Tibial nerve (tissue), 3 donors: ENCODE measurements at regions not wholly inside any gene's neighbourhood (a gene's known extent, or its start where the extent isn't known, plus 50 kb on each side); places are given as distances from the start of the nearest gene placed in this dataset.

Source experiments
- CTCF ChIP-seq, 5 experiments: fragments of 200-600 bp in 3 of 5; fragments of 450-650 bp in 2 of 5; sonication (generic) in 3 of 5; IDR thresholded peaks; one replicate each; pipeline ENCODE4 v1.5.1; 2016 to 2019; ENCODE audit warnings: antibody characterized with exemption in 5 of 5, mild to moderate bottlenecking in 3 of 5, moderate library complexity in 2 of 5
- POLR2A ChIP-seq, 2 donors: fragments of 450-650 bp; IDR thresholded peaks; one replicate each; pipeline ENCODE4 v1.6.1; 2017; ENCODE audit warnings: antibody characterized with exemption in 2 of 2, mild to moderate bottlenecking in 2 of 2, moderate library complexity in 2 of 2

GRCh38 chr2:236380051-236380612 is 115.9 kb upstream of the ASB18 start:
- TF ChIP-seq CTCF (IDR thresholded peaks at IDR 0.05) (no peak), POLR2A (IDR thresholded peaks at IDR 0.05) (no peak)
